ENCODE measurements at regions not wholly inside any gene's neighbourhood (a gene's known extent, or its start where the extent isn't known, plus 50 kb on each side); places are given as distances from the start of the nearest gene placed in this dataset.
"Not testable (repeated sequence)": the region's sequence is repeated elsewhere in the genome, so short reads cannot be mapped to it uniquely, and the experiment has no call there.

GRCh38 chr2:124967325-124967724 lies 942.2 kb downstream of the CNTNAP5 start:
- no peak for DNase-seq

GRCh38 chr2:124970030-124970429 lies 944.9 kb downstream of the CNTNAP5 start:
- DNase-seq: no peak

GRCh38 chr2:124973396-124973795 lies 948.3 kb downstream of the CNTNAP5 start:
- no peak for DNase-seq

GRCh38 chr2:124975224-124975623 lies 950.1 kb downstream of the CNTNAP5 start:
- no peak for DNase-seq

- no peak for DNase-seq
These were observed 950.6 kb downstream of the CNTNAP5 start for GRCh38 chr2:124975648-124976047.

- no peak for DNase-seq
These were observed 953.5 kb downstream of the CNTNAP5 start for GRCh38 chr2:124978597-124978996.

- DNase-seq: no peak
These were observed 958.5 kb downstream of the CNTNAP5 start for GRCh38 chr2:124983595-124983994.

- no peak for DNase-seq
These were observed 960.2 kb downstream of the CNTNAP5 start for GRCh38 chr2:124985270-124985669.

GRCh38 chr2:124986136-124986535 lies 961.0 kb downstream of the CNTNAP5 start:
- no peak for DNase-seq

GRCh38 chr2:124986870-124987269 lies 961.8 kb downstream of the CNTNAP5 start:
- not testable (repeated sequence) for DNase-seq

- DNase-seq: not testable (repeated sequence)
These were observed 962.3 kb downstream of the CNTNAP5 start for GRCh38 chr2:124987436-124987835.

GRCh38 chr2:124988111-124988510 lies 963.0 kb downstream of the CNTNAP5 start:
- DNase-seq: no peak

GRCh38 chr2:124988794-124989193 lies 963.7 kb downstream of the CNTNAP5 start:
- no peak for DNase-seq

GRCh38 chr2:124993809-124994208 lies 968.7 kb downstream of the CNTNAP5 start:
- DNase-seq: no peak

- no peak for DNase-seq
These were observed 970.3 kb downstream of the CNTNAP5 start for GRCh38 chr2:124995185-124995912.

- no peak for DNase-seq
These were observed 971.3 kb downstream of the CNTNAP5 start for GRCh38 chr2:124996406-124996805.

GRCh38 chr2:124999906-125000305 lies 974.8 kb downstream of the CNTNAP5 start:
- DNase-seq: no peak

- no peak for DNase-seq
These were observed 979.2 kb downstream of the CNTNAP5 start for GRCh38 chr2:125004106-125004800.

- no peak for DNase-seq
These were observed 981.6 kb downstream of the CNTNAP5 start for GRCh38 chr2:125006676-125007075.

- DNase-seq: not testable (repeated sequence)
These were observed 1003.6 kb downstream of the CNTNAP5 start for GRCh38 chr2:125028721-125029120.

GRCh38 chr2:125033871-125034270 lies 1008.8 kb downstream of the CNTNAP5 start:
- DNase-seq: no peak

GRCh38 chr2:125037135-125037653 lies 1012.1 kb downstream of the CNTNAP5 start:
- no peak for DNase-seq

GRCh38 chr2:125041846-125042245 lies 1016.8 kb downstream of the CNTNAP5 start:
- DNase-seq: no peak

- DNase-seq: no peak
These were observed 1017.6 kb downstream of the CNTNAP5 start for GRCh38 chr2:125042727-125043126.
